ENCODE measurements at regions not wholly inside any gene's neighbourhood (a gene's known extent, or its start where the extent isn't known, plus 50 kb on each side); places are given as distances from the start of the nearest gene placed in this dataset.

- TF ChIP-seq CTCF (IDR thresholded peaks at IDR 0.05; ENCODE audit: low read length) (no peak), EZH2 (optimal IDR thresholded peaks at IDR 0.05; ENCODE audit: low read depth, low read length) (no peak), EZH2phosphoT487 (IDR thresholded peaks at IDR 0.05; ENCODE audit: low read length) (no peak)
Measured at GRCh38 chr2:153195342-153195741, 283.2 kb downstream of the RPRM start.

Measured in MM.1S (cell line).